GM19467 (cell line): ENCODE measurements at regions not wholly inside any gene's neighbourhood (a gene's known extent, or its start where the extent isn't known, plus 50 kb on each side); places are given as distances from the start of the nearest gene placed in this dataset.

Experiments
- ATAC-seq: cut with Tn5 transposase; IDR thresholded peaks from one replicate; pipeline ENCODE4 v1.9.1; 2021; ENCODE audit warnings: mild to moderate bottlenecking, moderate library complexity; ENCODE audit not compliant: unreplicated experiment

GRCh38 chr12:102781117-102781516 lies 135.9 kb downstream of the PAH start:
- no peak for ATAC-seq

- no peak for ATAC-seq
These were observed 141.0 kb downstream of the PAH start for GRCh38 chr12:102776041-102776440.

GRCh38 chr12:102769323-102769916 lies 147.6 kb downstream of the PAH start:
- peak; percentile 66 for ATAC-seq

GRCh38 chr12:102766961-102767360 lies 150.1 kb downstream of the PAH start:
- no peak for ATAC-seq

GRCh38 chr12:102765736-102766135 lies 151.3 kb downstream of the PAH start:
- no peak for ATAC-seq

GRCh38 chr12:102763471-102763870 lies 153.6 kb downstream of the PAH start:
- ATAC-seq: no peak

- no peak for ATAC-seq
These were observed 154.0 kb downstream of the PAH start for GRCh38 chr12:102763061-102763460.

- ATAC-seq: no peak
These were observed 156.7 kb downstream of the PAH start for GRCh38 chr12:102760322-102760721.

- no peak for ATAC-seq
These were observed 157.6 kb downstream of the PAH start for GRCh38 chr12:102759466-102759865.

- no peak for ATAC-seq
These were observed 159.2 kb downstream of the PAH start for GRCh38 chr12:102757882-102758226.

GRCh38 chr12:102757154-102757881 lies 159.7 kb downstream of the PAH start:
- ATAC-seq: no peak

- no peak for ATAC-seq
These were observed 160.5 kb downstream of the PAH start for GRCh38 chr12:102756530-102756929.

- no peak for ATAC-seq
These were observed 161.8 kb downstream of the PAH start for GRCh38 chr12:102755266-102755665.

- ATAC-seq: no peak
These were observed 163.2 kb downstream of the PAH start for GRCh38 chr12:102753802-102754201.

- ATAC-seq: no peak
These were observed 168.3 kb downstream of the PAH start for GRCh38 chr12:102748704-102749103.

GRCh38 chr12:102746963-102747362 lies 170.1 kb downstream of the PAH start:
- no peak for ATAC-seq

- no peak for ATAC-seq
These were observed 171.0 kb downstream of the PAH start for GRCh38 chr12:102745971-102746600.

- no peak for ATAC-seq
These were observed 175.8 kb downstream of the PAH start for GRCh38 chr12:102741196-102741595.

GRCh38 chr12:102740141-102740955 lies 176.7 kb downstream of the PAH start:
- no peak for ATAC-seq

- ATAC-seq: no peak
These were observed 180.7 kb downstream of the PAH start for GRCh38 chr12:102736328-102736727.

GRCh38 chr12:102735104-102735503 lies 181.9 kb downstream of the PAH start:
- ATAC-seq: peak; percentile 92
